Adipose tissue (tissue), 3 donors: ENCODE measurements at regions not wholly inside any gene's neighbourhood (a gene's known extent, or its start where the extent isn't known, plus 50 kb on each side); places are given as distances from the start of the nearest gene placed in this dataset.
"Not testable (repeated sequence)": the region's sequence is repeated elsewhere in the genome, so short reads cannot be mapped to it uniquely, and the experiment has no call there.

Experiments
- H3K27ac ChIP-seq: one replicate; pipeline ENCODE4 v1.5.1; 2013; ENCODE audit warnings: low read depth, low read length
- WGBS, 3 donors: extraction: QIAGEN DNeasy Blood & Tissue Kit; methylation state at CpG; one replicate each; pipeline ENCODE4 v1.1.7; 2013; 5-methylcytosine and 5-hydroxymethylcytosine counted together
- donor health status: healthy with polysubstance abuse.
- donor health status: Bipolar disorder and iron deficiency.
- donor health status: healthy.

GRCh38 chr13:50661881-50662280 lies 181.6 kb downstream of the DLEU7 start:
- H3K27ac ChIP-seq, result not testable (repeated sequence)
- 89 to 95% (median 93%) methylated on average over 5 of the region's 5 CpGs for WGBS, 3 donors

DNA sequence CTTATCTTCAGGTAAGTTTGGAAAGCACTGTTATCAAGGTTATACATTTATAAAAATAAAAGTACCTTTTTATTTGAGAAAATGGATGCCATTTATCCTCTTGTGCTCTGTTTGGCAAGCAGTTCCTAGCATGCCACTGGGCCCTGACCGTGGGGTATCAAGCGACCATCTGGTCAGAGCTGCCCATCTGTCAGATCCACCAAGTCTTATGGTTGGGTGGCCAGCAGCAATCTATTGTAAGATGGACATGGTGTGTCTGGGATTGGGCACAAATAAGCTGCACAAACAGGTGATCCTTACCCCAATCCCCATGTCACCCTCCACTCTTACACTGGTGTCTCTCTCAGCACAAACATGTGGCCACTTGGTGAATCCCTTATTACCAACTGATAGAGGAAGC lies 178.5 kb downstream of the DLEU7 start:
- WGBS, 3 donors, result 94 to 96% (median 95%) methylated on average over 2 of the region's 2 CpGs
- H3K27ac ChIP-seq, result no peak overlapping the region

DNA sequence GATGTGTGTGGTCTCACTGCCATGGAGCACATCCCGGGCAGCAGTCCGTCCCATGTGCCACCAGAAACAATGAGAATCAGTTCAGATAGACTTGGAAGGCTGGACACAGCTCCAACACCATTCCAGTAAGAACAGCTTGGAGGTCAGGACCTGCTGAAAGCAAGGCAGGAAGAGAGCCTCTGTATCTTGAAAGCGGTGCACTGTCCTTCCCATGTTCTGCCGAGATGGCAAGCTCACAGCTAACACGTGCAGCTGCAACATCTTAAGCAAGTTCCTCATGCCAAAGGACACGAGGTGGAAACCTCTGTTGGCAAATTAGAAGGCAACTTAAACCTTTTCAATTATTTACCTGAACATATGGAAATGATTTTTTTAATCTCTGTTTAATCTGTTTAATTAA lies 175.4 kb downstream of the DLEU7 start:
- H3K27ac ChIP-seq, result no peak overlapping the region
- 59 to 73% (median 71%) methylated on average over 6 of the region's 6 CpGs for WGBS, 3 donors

GRCh38 chr13:50668691-50669271 lies 174.7 kb downstream of the DLEU7 start:
- H3K27ac ChIP-seq, result no peak overlapping the region
- WGBS, 3 donors, result 70 to 74% (median 70%) methylated on average over 3 of the region's 3 CpGs

GRCh38 chr13:50670272-50670671 lies 173.2 kb downstream of the DLEU7 start:
- WGBS, 3 donors, result 92 to 97% (median 94%) methylated on average over 8 of the region's 8 CpGs

DNA sequence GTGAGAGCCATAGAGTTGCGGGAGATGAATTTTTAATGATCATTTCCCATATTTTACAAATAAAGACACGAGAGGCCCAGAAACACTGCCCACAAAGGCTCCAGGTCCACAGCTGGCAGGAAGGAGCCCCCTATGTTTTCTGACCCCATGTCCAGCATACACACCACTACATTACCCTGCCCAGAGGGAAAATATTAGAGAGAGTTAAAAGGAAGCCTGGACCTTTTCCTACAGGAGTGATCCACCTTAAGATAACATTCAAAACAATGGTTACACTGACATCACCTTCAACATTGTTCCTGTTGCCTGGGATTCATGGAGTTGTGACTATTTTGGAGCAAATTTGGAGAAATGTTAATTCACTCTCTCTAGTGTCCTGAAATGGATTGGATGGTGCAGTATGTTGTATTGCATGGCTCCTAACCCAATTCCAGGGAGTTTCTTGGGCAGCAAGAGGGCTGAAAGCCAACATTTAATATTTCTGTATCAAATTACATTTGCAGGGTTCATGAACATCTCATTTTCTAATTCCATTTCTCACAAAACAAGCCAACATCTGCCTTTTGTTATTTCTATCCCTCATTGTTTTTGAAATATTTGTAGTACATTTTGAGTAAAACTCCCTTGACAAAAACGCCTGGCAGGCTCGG lies 172.5 kb downstream of the DLEU7 start:
- WGBS, 3 donors, result 80 to 92% (median 87%) methylated on average over 4 of the region's 4 CpGs
- no peak overlapping the region for H3K27ac ChIP-seq

More at GRCh38 chr13:50670272-50670671, 173.2 kb downstream of the DLEU7 start:
- no peak overlapping the region for H3K27ac ChIP-seq

- 86 to 92% (median 90%) methylated on average over 3 of the region's 3 CpGs for WGBS, 3 donors
- H3K27ac ChIP-seq, result no peak overlapping the region
Measured at GRCh38 chr13:50671497-50671850, 172.0 kb downstream of the DLEU7 start.

GRCh38 chr13:50672025-50672424 lies 171.5 kb downstream of the DLEU7 start:
- H3K27ac ChIP-seq, result no peak overlapping the region

DNA sequence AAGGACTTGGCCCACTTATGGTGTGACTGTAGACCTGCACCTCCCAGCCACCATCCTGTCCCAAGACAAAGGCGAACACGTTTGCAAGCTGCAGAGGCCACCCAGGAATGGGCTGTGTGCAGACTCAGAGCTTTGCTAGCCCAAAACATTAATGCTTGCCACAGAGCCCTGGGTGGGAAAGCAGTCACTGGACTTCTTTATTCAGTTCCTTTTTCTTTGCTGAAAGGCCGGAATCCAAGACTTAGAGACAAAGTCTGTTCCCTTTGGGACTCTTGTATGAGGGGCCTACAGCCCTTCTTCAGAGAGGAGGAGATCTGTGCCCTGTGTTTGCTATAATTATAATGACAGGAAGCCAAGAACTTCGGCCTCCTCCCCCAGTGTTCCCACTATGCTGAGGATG lies 167.8 kb downstream of the DLEU7 start:
- 60 to 76% (median 74%) methylated on average over 4 of the region's 4 CpGs for WGBS, 3 donors
- H3K27ac ChIP-seq, result no peak overlapping the region

DNA sequence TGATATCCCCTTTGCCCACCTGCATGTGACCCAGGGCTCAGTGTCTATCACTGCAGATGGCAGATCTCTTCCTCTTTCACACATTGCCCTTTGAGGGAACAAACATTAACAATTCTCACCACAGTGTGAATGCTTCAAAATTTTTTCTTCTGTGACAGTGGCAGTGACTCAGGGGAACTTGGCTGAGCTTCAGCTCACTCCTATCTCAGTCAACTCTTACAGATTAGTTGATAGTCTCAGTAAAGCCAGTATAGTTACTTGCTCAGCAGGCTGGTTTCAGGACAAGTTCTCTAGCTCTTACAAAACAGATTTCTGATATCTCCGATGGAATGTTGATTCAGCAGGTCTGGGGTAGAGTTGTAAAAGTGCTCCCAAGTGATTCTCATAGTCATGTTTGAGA lies 166.9 kb downstream of the DLEU7 start:
- no peak overlapping the region for H3K27ac ChIP-seq
- WGBS, 3 donors, result 29 to 77% (median 54%) methylated on average over 1 of the region's 1 CpG

- H3K27ac ChIP-seq, result no peak overlapping the region
- 94 to 96% (median 94%) methylated on average over 5 of the region's 5 CpGs for WGBS, 3 donors
Measured at GRCh38 chr13:50677258-50677657, 166.2 kb downstream of the DLEU7 start.

GRCh38 chr13:50677687-50678463 lies 165.6 kb downstream of the DLEU7 start:
- H3K27ac ChIP-seq, result no peak overlapping the region
- WGBS, 3 donors, result 68 to 83% (median 78%) methylated on average over 10 of the region's 10 CpGs

DNA sequence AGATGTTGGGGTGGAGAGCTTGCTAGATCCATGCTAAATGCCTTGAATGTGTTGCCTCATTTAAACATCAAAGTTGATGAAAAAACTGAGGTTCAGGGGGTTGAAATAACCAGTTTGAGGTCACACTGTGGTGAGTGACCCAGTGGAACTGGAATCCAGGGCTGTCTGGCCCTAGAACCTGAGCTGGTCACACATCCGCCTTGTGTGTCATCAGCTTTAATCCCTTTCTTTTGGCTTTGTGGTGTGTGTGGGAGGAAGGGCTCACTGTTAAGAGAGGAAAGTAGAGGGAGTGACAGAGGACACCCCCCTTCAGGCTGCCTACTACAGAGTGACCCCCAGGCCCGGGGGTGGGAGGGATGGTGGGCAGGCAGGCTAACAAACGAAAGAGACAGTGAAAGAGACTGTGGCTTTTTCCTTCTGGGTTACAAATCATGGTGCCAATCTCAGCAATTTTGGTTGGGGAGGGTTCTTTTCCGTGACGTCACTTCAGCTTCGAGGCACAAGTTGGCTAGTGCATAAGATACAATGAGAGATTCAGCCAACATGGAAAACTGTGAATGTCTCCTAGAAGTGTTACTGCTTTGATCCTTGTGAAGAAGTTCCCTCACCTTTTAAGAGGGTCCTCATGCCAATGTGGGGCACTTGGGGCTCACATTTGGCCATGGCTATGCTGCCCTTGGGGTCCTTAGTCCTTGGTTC lies 164.9 kb downstream of the DLEU7 start:
- H3K27ac ChIP-seq, result no peak overlapping the region
- WGBS, 3 donors, result 91 to 95% (median 95%) methylated on average over 6 of the region's 6 CpGs

GRCh38 chr13:50679321-50679720 lies 164.2 kb downstream of the DLEU7 start:
- no peak overlapping the region for H3K27ac ChIP-seq

GRCh38 chr13:50682002-50682401 lies 161.5 kb downstream of the DLEU7 start:
- no peak overlapping the region for H3K27ac ChIP-seq

DNA sequence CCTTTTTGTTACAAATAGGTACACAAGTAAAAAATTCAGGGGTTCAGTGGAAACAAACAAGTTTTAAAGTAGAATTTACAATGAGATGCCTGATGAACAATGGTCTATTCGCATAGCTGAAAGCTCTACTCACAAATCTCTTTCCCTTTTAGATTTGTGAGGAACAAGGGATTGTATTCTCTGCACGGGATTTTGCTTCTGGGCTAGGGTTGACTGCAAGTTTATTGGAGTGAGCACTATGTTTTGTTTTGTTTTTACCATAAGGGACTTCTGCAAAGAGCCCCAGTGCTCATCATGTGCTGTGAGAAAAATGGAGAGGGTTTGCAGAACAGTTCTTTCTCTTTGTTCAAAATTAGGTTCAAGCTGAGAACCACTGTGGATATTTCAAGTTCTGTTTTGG lies 160.5 kb downstream of the DLEU7 start:
- no peak overlapping the region for H3K27ac ChIP-seq
- WGBS, 3 donors, result 78 to 90% (median 84%) methylated on average over 2 of the region's 2 CpGs

DNA sequence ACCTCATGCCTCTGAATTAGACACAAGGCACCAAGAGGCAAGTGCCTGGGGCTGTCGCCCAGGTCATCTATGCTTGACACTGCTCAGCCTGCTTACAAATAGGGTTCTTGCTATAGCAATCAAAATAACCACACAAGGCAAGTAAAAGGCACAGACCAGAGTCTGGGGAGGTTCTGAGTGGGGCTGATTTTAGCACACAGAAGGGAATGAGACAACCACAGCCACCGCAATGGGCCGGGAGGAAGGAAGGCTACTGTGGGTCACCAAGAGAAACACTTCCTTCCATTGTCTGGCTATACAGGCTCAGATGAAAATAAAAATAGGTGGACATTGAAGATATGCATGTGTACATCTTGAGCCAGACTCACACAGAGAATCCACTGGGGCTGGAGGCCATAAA lies 159.1 kb downstream of the DLEU7 start:
- no peak overlapping the region for H3K27ac ChIP-seq
- WGBS, 3 donors, result 44 to 82% (median 48%) methylated on average over 3 of the region's 3 CpGs

DNA sequence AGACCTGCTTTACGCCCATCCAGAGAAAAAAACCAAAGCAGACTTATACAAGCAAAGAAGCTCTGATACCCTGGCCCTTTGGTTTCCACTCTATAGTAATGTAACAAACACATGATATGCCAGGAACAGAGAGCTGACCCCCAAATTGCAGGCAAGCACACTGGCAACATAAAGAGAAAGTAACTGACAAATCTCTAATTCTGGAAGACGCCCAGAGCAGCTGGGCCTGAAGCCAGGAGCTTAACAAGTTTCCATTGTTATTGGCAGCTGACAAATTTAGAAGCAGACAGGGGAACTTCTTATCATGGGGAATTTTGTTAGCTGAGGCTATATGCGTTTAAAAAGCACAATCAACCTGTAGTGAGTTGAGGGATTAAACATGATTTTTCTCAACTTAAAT lies 158.0 kb downstream of the DLEU7 start:
- H3K27ac ChIP-seq, result no peak overlapping the region
- WGBS, 3 donors, result 24 to 38% (median 30%) methylated on average over 3 of the region's 3 CpGs

DNA sequence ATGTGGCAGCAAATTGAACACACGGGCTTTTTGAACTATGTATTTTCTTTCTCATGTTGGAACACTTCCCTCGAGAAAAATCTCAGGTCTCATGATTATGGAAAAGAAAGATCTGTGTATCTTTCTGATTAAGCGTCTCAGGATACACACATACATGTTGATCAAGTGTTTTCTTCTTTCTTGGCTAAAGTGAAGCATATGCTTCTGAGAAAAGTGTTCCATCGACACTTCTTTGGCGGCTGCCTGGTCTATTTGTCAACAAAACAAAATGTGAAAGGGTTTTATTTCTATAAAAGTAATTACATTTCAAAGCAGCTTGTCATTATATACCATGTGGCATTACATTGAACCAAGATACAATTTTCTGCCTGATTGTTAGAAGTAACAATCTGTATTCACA lies 157.5 kb downstream of the DLEU7 start:
- 54 to 70% (median 70%) methylated on average over 5 of the region's 5 CpGs for WGBS, 3 donors
- no peak overlapping the region for H3K27ac ChIP-seq
